Stimulated activated CD4-positive, alpha-beta T cell treated with anti-CD3 and anti-CD28 coated beads, Interleukin-1b, Interleukin-23, amount 100 ng/mL, for 24 hours (primary cell): ENCODE measurements at regions not wholly inside any gene's neighbourhood (a gene's known extent, or its start where the extent isn't known, plus 50 kb on each side); places are given as distances from the start of the nearest gene placed in this dataset.

Source experiments
- DNase-seq, 4 experiments: peaks; one replicate each; pipeline ENCODE4 v3.0.0-alpha.2; 2020; ENCODE audit warnings: low read depth in 4 of 4, low spot score in 1 of 4

- DNase-seq, result no peak
Observed at GRCh38 chr16:52805559-52806168, 247.0 kb downstream of the CHD9NB start.

GRCh38 chr16:52800432-52800831 is 252.3 kb downstream of the CHD9NB start:
- DNase-seq, result no peak

GRCh38 chr16:52799149-52799548 is 252.2 kb upstream of the TOX3 start:
- no peak for DNase-seq

- no peak for DNase-seq
Observed at GRCh38 chr16:52787709-52788108, 240.8 kb upstream of the TOX3 start.

GRCh38 chr16:52786091-52786490 is 239.1 kb upstream of the TOX3 start:
- DNase-seq, result no peak

GRCh38 chr16:52785653-52786052 is 238.7 kb upstream of the TOX3 start:
- no peak for DNase-seq

GRCh38 chr16:52783616-52784015 is 236.7 kb upstream of the TOX3 start:
- no peak for DNase-seq

- no peak for DNase-seq
Observed at GRCh38 chr16:52781005-52781630, 234.2 kb upstream of the TOX3 start.

- no peak for DNase-seq
Observed at GRCh38 chr16:52773026-52773425, 226.1 kb upstream of the TOX3 start.

- DNase-seq, result no peak
Observed at GRCh38 chr16:52770828-52771227, 223.9 kb upstream of the TOX3 start.

GRCh38 chr16:52758473-52758855 is 211.5 kb upstream of the TOX3 start:
- DNase-seq, result no peak

- DNase-seq, result no peak
Observed at GRCh38 chr16:52757746-52758472, 211.0 kb upstream of the TOX3 start.

GRCh38 chr16:52756812-52757517 is 210.0 kb upstream of the TOX3 start:
- DNase-seq, result no peak

- DNase-seq, result no peak
Observed at GRCh38 chr16:52755396-52755795, 208.5 kb upstream of the TOX3 start.

GRCh38 chr16:52751035-52751434 is 204.1 kb upstream of the TOX3 start:
- DNase-seq, result no peak

GRCh38 chr16:52748741-52749140 is 201.8 kb upstream of the TOX3 start:
- DNase-seq, result no peak

- no peak for DNase-seq
Observed at GRCh38 chr16:52747088-52747595, 200.2 kb upstream of the TOX3 start.

GRCh38 chr16:52743707-52744106 is 196.8 kb upstream of the TOX3 start:
- no peak for DNase-seq

GRCh38 chr16:52742608-52743170 is 195.7 kb upstream of the TOX3 start:
- no peak for DNase-seq

GRCh38 chr16:52742052-52742451 is 195.1 kb upstream of the TOX3 start:
- DNase-seq, result no peak

GRCh38 chr16:52741351-52741750 is 194.4 kb upstream of the TOX3 start:
- no peak for DNase-seq
